GM12878 (cell line): ENCODE measurements at regions not wholly inside any gene's neighbourhood (a gene's known extent, or its start where the extent isn't known, plus 50 kb on each side); places are given as distances from the start of the nearest gene placed in this dataset.
A peak's percentile ranks its signal among the peaks of the same experiment; 100 is the strongest.

Source experiments
- ATAC-seq: fragments of 200-7000 bp; cut with Tn5 transposase; 3 replicates; pipeline ENCODE4 v1.9.1; 2020; ENCODE audit warnings: mild to moderate bottlenecking, moderate library complexity
- BruUV-seq: library from RNA; stranded (reverse); fragments of 400-500 nt; replicated peaks from 2 replicates; lab custom pipeline; 2021; lab: Mats Ljungman, UMichigan
- CTCF ChIA-PET: fragments of 300-600 bp; sonication (Branson Sonifier 250); formaldehyde crosslinking; extraction: SDS; loops from one replicate; lab custom pipeline; 2021; ENCODE audit warnings: inconsistent platforms; lab: Yijun Ruan, JAX
- POLR2A ChIA-PET: fragments of 350-600 bp; formaldehyde crosslinking; extraction: SDS; loops from one replicate; lab custom pipeline; 2021; ENCODE audit warnings: inconsistent platforms; lab: Charles Lee
- RAD21 ChIA-PET: fragments of 300-600 bp; sonication (Branson Sonifier 250); formaldehyde crosslinking; loops from one replicate; lab custom pipeline; 2023; ENCODE audit warnings: antibody characterized with exemption; ENCODE audit not compliant: unreplicated experiment; lab: Charles Lee
- SMC1A ChIA-PET: fragments of 300-600 bp; sonication (Branson Sonifier 250); formaldehyde crosslinking; loops from one replicate; lab custom pipeline; 2023; ENCODE audit not compliant: unreplicated experiment, uncharacterized antibody; lab: Charles Lee
- DNase-seq: peaks from one replicate; pipeline ENCODE4 v3.0.0-alpha.2; 2011; ENCODE audit warnings: low read depth, low spot score
- FAIRE-seq: peaks from 3 replicates; lab custom pipeline; 2011; peaks lifted over from hg19 to GRCh38; lab: Jason Lieb, UNC
- H2AFZ ChIP-seq: 2 replicates; pipeline ENCODE4 v1.6.0; 2011; ENCODE audit warnings: low read depth, low read length, control low read depth; ENCODE audit not compliant: control insufficient read depth
- H3K27ac ChIP-seq: 2 replicates; pipeline ENCODE4 v1.5.1; 2011; ENCODE audit warnings: control low read depth; ENCODE audit not compliant: control insufficient read depth, insufficient read depth
- H3K27me3 ChIP-seq, 2 experiments: replicated peaks in 1 of 2; 2 replicates each; pipeline versions ENCODE4 v1.6.0 to v1.6.1; 2011; ENCODE audit warnings: low read length in 1 of 2; ENCODE audit not compliant: control insufficient read depth in 2 of 2, insufficient read depth in 2 of 2
- H3K36me3 ChIP-seq, 2 experiments: 2 replicates each; pipeline ENCODE4 v1.5.1; 2011; ENCODE audit warnings: low read length in 1 of 2; ENCODE audit not compliant: control insufficient read depth in 2 of 2, insufficient read depth in 2 of 2
- H3K4me1 ChIP-seq: 2 replicates; pipeline ENCODE4 v1.6.1; 2011; ENCODE audit warnings: mild to moderate bottlenecking, low read length, moderate library complexity, mixed read lengths; ENCODE audit not compliant: control insufficient read depth, insufficient read depth
- H3K4me2 ChIP-seq: 2 replicates; pipeline ENCODE4 v1.6.0; 2011; ENCODE audit warnings: control low read depth; ENCODE audit not compliant: control insufficient read depth, insufficient read depth
- H3K4me3 ChIP-seq: fragments of 200-600 bp; sonication (generic); 2 replicates; pipeline ENCODE4 v1.5.1; 2016
- H3K79me2 ChIP-seq: 2 replicates; pipeline ENCODE4 v1.6.0; 2011; ENCODE audit warnings: low read length; ENCODE audit not compliant: control insufficient read depth, insufficient read depth
- H3K9ac ChIP-seq: 2 replicates; pipeline ENCODE4 v1.8.0; 2011; ENCODE audit warnings: low read length, control low read depth, mixed read lengths; ENCODE audit not compliant: control insufficient read depth, insufficient read depth
- H3K9me3 ChIP-seq: replicated peaks from 3 replicates; pipeline ENCODE4 v1.5.1; 2011; ENCODE audit warnings: mild to moderate bottlenecking, low read length; ENCODE audit not compliant: control insufficient read depth, insufficient read depth
- H4K20me1 ChIP-seq: 2 replicates; pipeline ENCODE4 v1.6.0; 2011; ENCODE audit not compliant: control insufficient read depth, insufficient read depth
- CBFB ChIP-seq: IDR thresholded peaks from 2 replicates; pipeline ENCODE4 v1.6.1; 2016; ENCODE audit warnings: antibody characterized with exemption, low read depth
- FOXM1 ChIP-seq: IDR thresholded peaks from 2 replicates; pipeline ENCODE4 v1.6.1; 2012; ENCODE audit warnings: low read depth, mild to moderate bottlenecking, inconsistent platforms, low read length, moderate library complexity
- IKZF2 ChIP-seq, 2 experiments: fragments of 450-650 bp; IDR thresholded peaks; 2 replicates each; pipeline ENCODE4 v1.6.1; 2017; ENCODE audit warnings: mild to moderate bottlenecking in 2 of 2, moderate library complexity in 2 of 2
- IRF4 ChIP-seq: IDR thresholded peaks from 2 replicates; pipeline ENCODE4 v1.6.1; 2011; ENCODE audit warnings: low read depth, low read length
- MEF2A ChIP-seq: IDR thresholded peaks from 2 replicates; pipeline ENCODE4 v1.6.1; 2011; ENCODE audit warnings: low read depth, mild to moderate bottlenecking, low read length, moderate library complexity; ENCODE audit not compliant: insufficient read depth
- MYB ChIP-seq: fragments of 150-350 bp; IDR thresholded peaks from 2 replicates; pipeline ENCODE4 v1.6.1; 2014; ENCODE audit warnings: mild to moderate bottlenecking, low read depth, low read length, borderline replicate concordance
- PAX8 ChIP-seq: fragments of 450-650 bp; IDR thresholded peaks from 2 replicates; pipeline ENCODE4 v1.6.1; 2017; ENCODE audit warnings: mild to moderate bottlenecking, moderate library complexity
- POLR2A ChIP-seq: IDR thresholded peaks from 2 replicates; pipeline ENCODE4 v1.6.1; 2011; ENCODE audit warnings: low read depth, mild to moderate bottlenecking, low read length
- POU2F2 ChIP-seq: IDR thresholded peaks from 3 replicates; pipeline ENCODE4 v1.6.1; 2011; ENCODE audit warnings: low read depth, mild to moderate bottlenecking, low read length, borderline replicate concordance
- RAD51 ChIP-seq: fragments of 450-650 bp; IDR thresholded peaks from 2 replicates; pipeline ENCODE4 v1.6.1; 2016; ENCODE audit warnings: moderate library complexity, mild to moderate bottlenecking, inconsistent platforms
- ZNF384 ChIP-seq: IDR thresholded peaks from 2 replicates; pipeline ENCODE4 v1.6.1; 2012; ENCODE audit warnings: low read depth, mild to moderate bottlenecking, low read length, improper control_type of control experiment, borderline replicate concordance
- WGBS: methylation state at CpG from one replicate; pipeline ENCODE4 v1.1.6; 2016; ENCODE audit warnings: low lambda C conversion rate; ENCODE audit not compliant: insufficient replicate concordance, insufficient coverage; ENCODE audit errors: missing lambda C conversion rate; 5-methylcytosine and 5-hydroxymethylcytosine counted together
- in situ Hi-C: fragments of 300-500 bp; cut with MboI; formaldehyde crosslinking; loops from 9 replicates; pipeline ENCODE4 v1.14.3; 2018; ENCODE audit warnings: mixed read lengths
- intact Hi-C: fragments of 100-400 bp; cut with micrococcal nuclease; formaldehyde crosslinking; loops from one replicate; pipeline ENCODE4 v1.14.2; 2022; ENCODE audit not compliant: unreplicated experiment
- TF ChIP-seq, protein P1 (sequence below): fragments of 450-650 bp; IDR thresholded peaks from 2 replicates; pipeline ENCODE4 v1.6.1; 2017; ENCODE audit warnings: mild to moderate bottlenecking, moderate library complexity

DNA sequence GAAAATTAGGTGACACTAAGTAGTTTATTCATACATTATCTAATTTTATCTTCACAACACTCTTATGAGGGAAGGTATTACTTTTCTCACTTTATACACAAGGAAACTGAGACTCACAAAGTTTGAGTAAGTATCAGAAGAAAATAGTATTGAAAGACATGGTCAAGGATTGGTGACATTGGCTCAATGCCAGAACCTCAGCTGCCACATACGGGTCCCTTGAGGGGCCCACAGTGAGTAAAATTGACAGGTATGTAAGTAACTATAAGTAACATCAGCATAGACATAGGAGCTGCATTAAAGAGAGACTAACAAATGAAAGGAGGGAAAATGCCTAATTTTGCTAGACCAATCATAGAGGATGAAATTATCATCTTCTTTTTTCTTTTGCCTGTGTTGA, 134.1 kb downstream of the COX18 start:
- DNase-seq: no peak
- H3K27me3 ChIP-seq: no peaks in the 10 kb centered on the region
- ChIA-PET RAD21 (no interaction called here), POLR2A (no interaction called here), SMC1A (interaction anchor here (0.6 to 0.7 kb wide), 2 partner anchors 437 to 448 kb away, joined by 3 to 4 read pairs; no protein-coding TSS in a partner anchor), CTCF (no interaction called here)
- peak; percentile 29; the same call in 2 of the 3 replicates for ATAC-seq
- TF ChIP-seq MYB: no peak
- TF ChIP-seq POLR2A: no peak
- no peak for TF ChIP-seq ZNF384
- TF ChIP-seq IKZF2 (IDR thresholded peaks at IDR 0.05): no peak
- TF ChIP-seq, protein P1, sequence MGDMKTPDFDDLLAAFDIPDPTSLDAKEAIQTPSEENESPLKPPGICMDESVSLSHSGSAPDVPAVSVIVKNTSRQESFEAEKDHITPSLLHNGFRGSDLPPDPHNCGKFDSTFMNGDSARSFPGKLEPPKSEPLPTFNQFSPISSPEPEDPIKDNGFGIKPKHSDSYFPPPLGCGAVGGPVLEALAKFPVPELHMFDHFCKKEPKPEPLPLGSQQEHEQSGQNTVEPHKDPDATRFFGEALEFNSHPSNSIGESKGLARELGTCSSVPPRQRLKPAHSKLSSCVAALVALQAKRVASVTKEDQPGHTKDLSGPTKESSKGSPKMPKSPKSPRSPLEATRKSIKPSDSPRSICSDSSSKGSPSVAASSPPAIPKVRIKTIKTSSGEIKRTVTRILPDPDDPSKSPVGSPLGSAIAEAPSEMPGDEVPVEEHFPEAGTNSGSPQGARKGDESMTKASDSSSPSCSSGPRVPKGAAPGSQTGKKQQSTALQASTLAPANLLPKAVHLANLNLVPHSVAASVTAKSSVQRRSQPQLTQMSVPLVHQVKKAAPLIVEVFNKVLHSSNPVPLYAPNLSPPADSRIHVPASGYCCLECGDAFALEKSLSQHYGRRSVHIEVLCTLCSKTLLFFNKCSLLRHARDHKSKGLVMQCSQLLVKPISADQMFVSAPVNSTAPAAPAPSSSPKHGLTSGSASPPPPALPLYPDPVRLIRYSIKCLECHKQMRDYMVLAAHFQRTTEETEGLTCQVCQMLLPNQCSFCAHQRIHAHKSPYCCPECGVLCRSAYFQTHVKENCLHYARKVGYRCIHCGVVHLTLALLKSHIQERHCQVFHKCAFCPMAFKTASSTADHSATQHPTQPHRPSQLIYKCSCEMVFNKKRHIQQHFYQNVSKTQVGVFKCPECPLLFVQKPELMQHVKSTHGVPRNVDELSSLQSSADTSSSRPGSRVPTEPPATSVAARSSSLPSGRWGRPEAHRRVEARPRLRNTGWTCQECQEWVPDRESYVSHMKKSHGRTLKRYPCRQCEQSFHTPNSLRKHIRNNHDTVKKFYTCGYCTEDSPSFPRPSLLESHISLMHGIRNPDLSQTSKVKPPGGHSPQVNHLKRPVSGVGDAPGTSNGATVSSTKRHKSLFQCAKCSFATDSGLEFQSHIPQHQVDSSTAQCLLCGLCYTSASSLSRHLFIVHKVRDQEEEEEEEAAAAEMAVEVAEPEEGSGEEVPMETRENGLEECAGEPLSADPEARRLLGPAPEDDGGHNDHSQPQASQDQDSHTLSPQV: no peak
- TF ChIP-seq FOXM1: no peak
- TF ChIP-seq RAD51: no peak
- TF ChIP-seq POU2F2: no peak
- TF ChIP-seq MEF2A: no peak
- no peak for TF ChIP-seq CBFB
- TF ChIP-seq IRF4: no peak
- TF ChIP-seq PAX8: no peak
- no peaks in the 10 kb centered on the region for H3K36me3 ChIP-seq
- H2AFZ ChIP-seq: no peak overlapping the region
- no peaks in the 10 kb centered on the region for H3K9me3 ChIP-seq
- no peaks in the 10 kb centered on the region for H3K4me1 ChIP-seq
- FAIRE-seq: no peak
- no peaks in the 10 kb centered on the region for H4K20me1 ChIP-seq
- WGBS: 0% methylated on average over 1 of the region's 1 CpG
- in situ Hi-C loops (no loop called here), intact Hi-C loops (no loop called here)
- H3K9ac ChIP-seq: no peak overlapping the region
- H3K4me3 ChIP-seq: no peak overlapping the region
- BruUV-seq: no TSS peak
- no peaks in the 10 kb centered on the region for H3K79me2 ChIP-seq
- H3K27ac ChIP-seq: no peak overlapping the region
- no peak overlapping the region for H3K4me2 ChIP-seq
